GM18520 (cell line): ENCODE measurements at regions not wholly inside any gene's neighbourhood (a gene's known extent, or its start where the extent isn't known, plus 50 kb on each side); places are given as distances from the start of the nearest gene placed in this dataset.
A peak's percentile ranks its signal among the peaks of the same experiment; 100 is the strongest.

Experiments
- ATAC-seq: cut with Tn5 transposase; IDR thresholded peaks from one replicate; pipeline ENCODE4 v1.9.1; 2021; ENCODE audit not compliant: unreplicated experiment

- ATAC-seq, result no peak
These were observed 391.2 kb upstream of the NUDT12 start for GRCh38 chr5:103953601-103954382.

GRCh38 chr5:103951776-103952175 is 389.2 kb upstream of the NUDT12 start:
- no peak for ATAC-seq

- ATAC-seq, result no peak
These were observed 380.6 kb upstream of the NUDT12 start for GRCh38 chr5:103943230-103943629.

GRCh38 chr5:103942587-103943186 is 380.1 kb upstream of the NUDT12 start:
- ATAC-seq, result no peak

GRCh38 chr5:103941596-103941995 is 379.0 kb upstream of the NUDT12 start:
- ATAC-seq, result no peak

- no peak for ATAC-seq
These were observed 375.6 kb upstream of the NUDT12 start for GRCh38 chr5:103938146-103938695.

- ATAC-seq, result peak; percentile 89
These were observed 366.9 kb upstream of the NUDT12 start for GRCh38 chr5:103929338-103930013.

GRCh38 chr5:103927739-103928138 is 365.1 kb upstream of the NUDT12 start:
- no peak for ATAC-seq

- ATAC-seq, result no peak
These were observed 361.1 kb upstream of the NUDT12 start for GRCh38 chr5:103923616-103924168.

- ATAC-seq, result no peak
These were observed 356.9 kb upstream of the NUDT12 start for GRCh38 chr5:103919506-103919905.

GRCh38 chr5:103918668-103919367 is 356.2 kb upstream of the NUDT12 start:
- no peak for ATAC-seq

- ATAC-seq, result no peak
These were observed 352.5 kb upstream of the NUDT12 start for GRCh38 chr5:103915081-103915480.

- no peak for ATAC-seq
These were observed 348.2 kb upstream of the NUDT12 start for GRCh38 chr5:103910786-103911185.

GRCh38 chr5:103910011-103910410 is 347.4 kb upstream of the NUDT12 start:
- ATAC-seq, result no peak

GRCh38 chr5:103909391-103909790 is 346.8 kb upstream of the NUDT12 start:
- ATAC-seq, result no peak

- ATAC-seq, result no peak
These were observed 345.9 kb upstream of the NUDT12 start for GRCh38 chr5:103908336-103909080.

GRCh38 chr5:103907001-103907400 is 344.4 kb upstream of the NUDT12 start:
- ATAC-seq, result no peak

- no peak for ATAC-seq
These were observed 342.1 kb upstream of the NUDT12 start for GRCh38 chr5:103904651-103905050.

- ATAC-seq, result no peak
These were observed 340.3 kb upstream of the NUDT12 start for GRCh38 chr5:103902893-103903292.

- no peak for ATAC-seq
These were observed 339.3 kb upstream of the NUDT12 start for GRCh38 chr5:103901885-103902284.
